ENCODE measurements at regions not wholly inside any gene's neighbourhood (a gene's known extent, or its start where the extent isn't known, plus 50 kb on each side); places are given as distances from the start of the nearest gene placed in this dataset.

GRCh38 chr16:9614389-9614788 lies 522.9 kb downstream of the HAPSTR1 start:
- DNase-seq (ENCODE audit: low spot score) (no peak), ATAC-seq (no peak)
- Mint-ChIP-seq H3K27me3 (ENCODE audit: low read depth) (peaks cover 9% of the 10 kb centered on the region; the same call in 1 of the 2 replicates), H3K9me3 (peaks cover 4% of the 10 kb centered on the region; the same call in 1 of the 2 replicates), H3K36me3 (peaks cover 3% of the 10 kb centered on the region; the same call in 1 of the 2 replicates), H3K27ac (no peak overlapping the region), H3K4me1 (peaks cover 12% of the 10 kb centered on the region), H3K4me3 (no peak overlapping the region)
- TF ChIP-seq NFATC4 (CRISPR knock-in tag; IDR thresholded peaks at IDR 0.05), result no peak
- TF ChIP-seq TCF7 (CRISPR knock-in tag; IDR thresholded peaks at IDR 0.05; ENCODE audit: low read depth), result no peak
- TF ChIP-seq CDX4 (CRISPR knock-in tag; IDR thresholded peaks at IDR 0.05; ENCODE audit: borderline replicate concordance), result no peak
- no peak for TF ChIP-seq E2F4 (CRISPR knock-in tag; IDR thresholded peaks at IDR 0.05; ENCODE audit: borderline replicate concordance, low read depth)
- no peak for TF ChIP-seq HMGXB4 (CRISPR knock-in tag; IDR thresholded peaks at IDR 0.05)
- TF ChIP-seq ZNF232 (CRISPR knock-in tag; IDR thresholded peaks at IDR 0.05), result no peak
- TF ChIP-seq ETV6 (CRISPR knock-in tag; IDR thresholded peaks at IDR 0.05), result no peak
- TF ChIP-seq USF1 (CRISPR knock-in tag; IDR thresholded peaks at IDR 0.05), result no peak
- no peak for TF ChIP-seq CTCF (IDR thresholded peaks at IDR 0.05)
- TF ChIP-seq ERG (CRISPR knock-in tag; IDR thresholded peaks at IDR 0.05), result no peak
- no peak for TF ChIP-seq JAZF1 (CRISPR knock-in tag; IDR thresholded peaks at IDR 0.05)
- TF ChIP-seq NR1H2 (CRISPR knock-in tag; IDR thresholded peaks at IDR 0.05), result no peak
- TF ChIP-seq E2F1 (CRISPR knock-in tag; IDR thresholded peaks at IDR 0.05), result no peak
- TF ChIP-seq MXD4 (CRISPR knock-in tag; IDR thresholded peaks at IDR 0.05; ENCODE audit: borderline replicate concordance), result no peak
- CTCF ChIA-PET, result interaction anchor here (0.6 kb wide), 1 partner anchor 737 kb away, joined by 3 read pairs; no protein-coding TSS in a partner anchor
- POLR2A ChIA-PET, result no interaction called here

- CTCF ChIA-PET, result no interaction called here
- TF ChIP-seq ZNF423 (CRISPR knock-in tag; IDR thresholded peaks at IDR 0.05) (no peak), ZNF532 (CRISPR knock-in tag; IDR thresholded peaks at IDR 0.05; ENCODE audit: borderline replicate concordance) (no peak), ZNF425 (CRISPR knock-in tag; conservative IDR thresholded peaks at IDR 0.05) (no peak)
Observed at GRCh38 chr16:9622268-9622667, 530.8 kb downstream of the HAPSTR1 start.

More at GRCh38 chr16:9622268-9622667, 530.8 kb downstream of the HAPSTR1 start:
- Mint-ChIP-seq H3K27me3 (ENCODE audit: low read depth) (peaks cover 9% of the 10 kb centered on the region; the same call in 1 of the 2 replicates), H3K9me3 (peaks cover 35% of the 10 kb centered on the region), H3K4me1 (no peaks in the 10 kb centered on the region), H3K4me3 (no peak overlapping the region), H3K36me3 (peaks cover 28% of the 10 kb centered on the region), H3K27ac (no peak overlapping the region)
- DNase-seq (ENCODE audit: low spot score) (no peak), ATAC-seq (no peak)
- POLR2A ChIA-PET, result no interaction called here

All from WTC11 (cell line).